ENCODE measurements at regions not wholly inside any gene's neighbourhood (a gene's known extent, or its start where the extent isn't known, plus 50 kb on each side); places are given as distances from the start of the nearest gene placed in this dataset.
"Not testable (repeated sequence)": the region's sequence is repeated elsewhere in the genome, so short reads cannot be mapped to it uniquely, and the experiment has no call there.

DNA sequence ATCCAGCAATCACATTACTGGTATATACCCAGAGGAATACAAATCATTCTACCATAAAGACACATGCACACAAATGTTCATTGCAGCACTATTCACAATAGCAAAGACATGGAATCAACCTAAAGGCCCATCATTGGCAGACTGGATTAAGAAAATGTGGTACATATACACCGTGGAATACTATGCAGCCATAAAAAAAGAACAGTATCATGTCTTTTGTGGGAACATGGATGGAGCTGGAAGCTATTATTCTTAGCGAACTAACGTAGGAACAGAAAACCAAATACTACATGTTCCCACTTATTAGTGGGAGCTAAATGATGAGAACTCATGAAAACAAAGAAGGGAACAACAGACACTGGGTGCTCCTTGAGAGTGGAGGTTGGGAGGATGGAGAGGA is 60.9 kb downstream of the PGRMC1 start:
- POLR2A ChIA-PET (ENCODE audit: low non-redundant PET); CTCF ChIA-PET; H3K27ac ChIP-seq; DNase-seq (ENCODE audit: low spot score): not testable (repeated sequence)

DNA sequence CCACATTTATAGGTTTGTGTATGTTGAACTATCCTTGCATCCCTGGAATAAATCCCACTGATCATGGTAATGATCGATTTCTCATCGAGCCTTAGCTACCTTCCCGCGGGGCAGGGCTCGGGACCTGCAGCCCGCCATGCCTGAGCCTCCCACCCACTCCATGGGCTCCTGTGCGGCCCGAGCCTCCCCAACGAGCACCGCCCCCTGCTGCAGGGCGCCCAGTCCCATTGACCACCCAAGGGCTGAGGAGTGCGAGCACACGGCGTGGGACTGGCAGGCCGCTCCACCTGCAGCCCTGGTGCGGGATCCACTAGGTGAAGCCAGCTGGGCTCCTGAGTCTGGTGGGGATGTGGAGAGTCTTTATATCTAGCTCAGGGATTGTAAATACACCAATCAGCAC is 63.7 kb downstream of the PGRMC1 start:
- POLR2A ChIA-PET (ENCODE audit: low non-redundant PET); CTCF ChIA-PET; H3K27ac ChIP-seq; DNase-seq (ENCODE audit: low spot score): not testable (repeated sequence)

- ChIA-PET POLR2A (ENCODE audit: low non-redundant PET) (no interaction called here), CTCF (interaction anchor here (0.6 kb wide), 1 partner anchor 33 kb away, joined by 3 read pairs; no protein-coding TSS in a partner anchor)
- TF ChIP-seq, protein P1, sequence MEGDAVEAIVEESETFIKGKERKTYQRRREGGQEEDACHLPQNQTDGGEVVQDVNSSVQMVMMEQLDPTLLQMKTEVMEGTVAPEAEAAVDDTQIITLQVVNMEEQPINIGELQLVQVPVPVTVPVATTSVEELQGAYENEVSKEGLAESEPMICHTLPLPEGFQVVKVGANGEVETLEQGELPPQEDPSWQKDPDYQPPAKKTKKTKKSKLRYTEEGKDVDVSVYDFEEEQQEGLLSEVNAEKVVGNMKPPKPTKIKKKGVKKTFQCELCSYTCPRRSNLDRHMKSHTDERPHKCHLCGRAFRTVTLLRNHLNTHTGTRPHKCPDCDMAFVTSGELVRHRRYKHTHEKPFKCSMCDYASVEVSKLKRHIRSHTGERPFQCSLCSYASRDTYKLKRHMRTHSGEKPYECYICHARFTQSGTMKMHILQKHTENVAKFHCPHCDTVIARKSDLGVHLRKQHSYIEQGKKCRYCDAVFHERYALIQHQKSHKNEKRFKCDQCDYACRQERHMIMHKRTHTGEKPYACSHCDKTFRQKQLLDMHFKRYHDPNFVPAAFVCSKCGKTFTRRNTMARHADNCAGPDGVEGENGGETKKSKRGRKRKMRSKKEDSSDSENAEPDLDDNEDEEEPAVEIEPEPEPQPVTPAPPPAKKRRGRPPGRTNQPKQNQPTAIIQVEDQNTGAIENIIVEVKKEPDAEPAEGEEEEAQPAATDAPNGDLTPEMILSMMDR (conservative IDR thresholded peaks at IDR 0.05; ENCODE audit: low read depth): no peak
- DNase-seq (ENCODE audit: low spot score): no peak
- H3K27ac ChIP-seq: no peak overlapping the region
Observed at GRCh38 chrX:119303137-119303536, 67.1 kb downstream of the PGRMC1 start.

- DNase-seq (ENCODE audit: low spot score): no peak
- no peak overlapping the region for H3K27ac ChIP-seq
- CTCF ChIA-PET: no interaction called here
- POLR2A ChIA-PET (ENCODE audit: low non-redundant PET): no interaction called here
- TF ChIP-seq, protein P1 (conservative IDR thresholded peaks at IDR 0.05; ENCODE audit: low read depth): no peak
Observed at GRCh38 chrX:119325456-119325855, 73.7 kb upstream of the SLC25A43 start.

DNA sequence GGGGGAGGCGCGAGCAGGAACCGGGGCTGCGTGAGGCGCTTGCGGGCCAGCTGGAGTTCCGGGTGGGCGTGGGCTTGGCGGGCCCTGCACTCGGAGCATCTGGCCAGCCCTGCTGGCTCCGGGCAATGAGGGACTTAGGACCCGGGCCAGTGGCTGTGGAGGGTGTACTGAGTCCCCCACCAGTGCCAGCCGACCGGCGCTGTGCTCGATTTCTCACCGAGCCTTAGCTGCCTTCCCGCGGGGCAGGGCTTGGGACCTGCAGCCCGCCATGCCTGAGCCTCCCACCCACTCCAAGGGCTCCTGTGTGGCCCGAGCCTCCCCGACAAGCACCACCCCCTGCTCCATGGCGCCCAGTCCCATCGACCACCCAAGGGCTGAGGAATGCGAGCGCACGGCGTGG is 67.3 kb upstream of the SLC25A43 start:
- POLR2A ChIA-PET (ENCODE audit: low non-redundant PET); H3K27ac ChIP-seq; CTCF ChIA-PET; DNase-seq (ENCODE audit: low spot score): not testable (repeated sequence)

- POLR2A ChIA-PET (ENCODE audit: low non-redundant PET); H3K27ac ChIP-seq; CTCF ChIA-PET; DNase-seq (ENCODE audit: low spot score): not testable (repeated sequence)
Observed at GRCh38 chrX:119332855-119333720, 66.0 kb upstream of the SLC25A43 start.

DNA sequence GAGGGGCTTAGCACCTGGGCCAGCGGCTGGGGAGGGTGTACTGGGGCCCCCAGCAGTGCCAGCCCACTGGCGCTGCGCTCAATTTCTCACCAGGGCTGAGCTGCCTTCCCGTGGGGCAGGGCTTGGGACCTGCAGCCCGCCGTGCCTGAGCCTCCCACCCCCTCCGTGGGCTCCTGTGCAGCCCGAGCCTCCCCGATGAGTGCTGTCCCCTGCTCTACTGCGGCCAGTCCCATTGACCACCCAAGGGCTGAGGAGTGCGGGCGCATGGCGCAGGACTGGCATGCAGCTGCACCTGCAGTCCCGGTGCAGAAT is 65.5 kb upstream of the SLC25A43 start:
- CTCF ChIA-PET; H3K27ac ChIP-seq; DNase-seq (ENCODE audit: low spot score); POLR2A ChIA-PET (ENCODE audit: low non-redundant PET): not testable (repeated sequence)

GRCh38 chrX:119334468-119335050 is 64.6 kb upstream of the SLC25A43 start:
- CTCF ChIA-PET; POLR2A ChIA-PET (ENCODE audit: low non-redundant PET); H3K27ac ChIP-seq; DNase-seq (ENCODE audit: low spot score): not testable (repeated sequence)

DNA sequence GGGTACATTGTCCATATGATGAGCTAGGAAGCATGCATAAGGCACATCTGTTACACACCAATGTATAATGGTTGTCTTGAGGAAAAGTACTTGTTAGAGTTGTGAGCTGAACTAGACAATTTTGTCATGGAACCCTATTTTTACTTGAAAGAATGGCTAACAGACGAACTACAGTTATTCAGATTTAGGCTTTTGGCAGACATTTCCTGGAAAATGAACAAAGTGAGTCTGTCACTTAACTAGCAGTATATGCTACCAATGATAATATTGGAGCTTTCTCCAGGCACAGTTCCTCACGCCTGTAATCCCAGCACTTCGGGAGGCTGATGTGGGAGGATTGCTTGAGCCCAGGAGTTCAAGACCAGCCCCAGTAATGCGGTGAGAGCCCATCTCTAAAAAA is 61.9 kb upstream of the SLC25A43 start:
- CTCF ChIA-PET: no interaction called here
- TF ChIP-seq, protein P1 (conservative IDR thresholded peaks at IDR 0.05; ENCODE audit: low read depth): no peak
- POLR2A ChIA-PET (ENCODE audit: low non-redundant PET): no interaction called here
- DNase-seq (ENCODE audit: low spot score): no peak
- no peak overlapping the region for H3K27ac ChIP-seq

DNA sequence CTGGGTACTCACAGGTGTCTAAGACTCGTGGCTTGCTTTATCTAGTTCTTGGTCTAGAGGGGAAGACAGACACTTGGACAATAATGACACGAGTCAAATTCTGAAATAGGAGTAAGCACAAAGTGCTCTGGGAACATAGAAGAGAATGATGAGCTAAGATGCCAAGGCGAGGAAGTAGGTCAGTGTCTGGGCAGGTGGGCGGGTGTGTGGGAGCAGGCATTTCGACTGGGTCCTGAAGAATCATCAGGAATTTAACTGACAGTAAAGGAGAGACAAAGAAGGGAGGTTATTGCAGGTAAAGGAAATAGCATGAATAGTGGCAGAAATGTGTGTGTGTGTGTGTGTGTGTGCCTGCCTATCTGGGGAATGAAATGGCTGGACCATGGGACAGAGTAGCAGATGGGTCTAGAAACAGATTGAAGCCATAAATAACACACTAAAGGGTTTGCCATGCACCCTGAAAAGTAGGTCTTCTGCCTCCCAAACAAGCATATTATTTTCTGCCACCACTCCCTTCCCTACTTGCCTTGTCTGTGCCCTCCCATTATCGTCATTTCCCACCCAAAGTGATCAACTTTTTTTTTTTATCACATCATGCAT is 58.4 kb upstream of the SLC25A43 start:
- no peak overlapping the region for H3K27ac ChIP-seq
- TF ChIP-seq, protein P1 (conservative IDR thresholded peaks at IDR 0.05; ENCODE audit: low read depth): no peak
- no peak for DNase-seq (ENCODE audit: low spot score)
- CTCF ChIA-PET: no interaction called here
- POLR2A ChIA-PET (ENCODE audit: low non-redundant PET): no interaction called here

All from RWPE1 (cell line).